GM21367 (cell line): ENCODE measurements at regions not wholly inside any gene's neighbourhood (a gene's known extent, or its start where the extent isn't known, plus 50 kb on each side); places are given as distances from the start of the nearest gene placed in this dataset.
"Not testable (repeated sequence)": the region's sequence is repeated elsewhere in the genome, so short reads cannot be mapped to it uniquely, and the experiment has no call there.

Experiments used
- ATAC-seq: cut with Tn5 transposase; IDR thresholded peaks from one replicate; pipeline ENCODE4 v1.9.1; 2021; ENCODE audit not compliant: unreplicated experiment

DNA sequence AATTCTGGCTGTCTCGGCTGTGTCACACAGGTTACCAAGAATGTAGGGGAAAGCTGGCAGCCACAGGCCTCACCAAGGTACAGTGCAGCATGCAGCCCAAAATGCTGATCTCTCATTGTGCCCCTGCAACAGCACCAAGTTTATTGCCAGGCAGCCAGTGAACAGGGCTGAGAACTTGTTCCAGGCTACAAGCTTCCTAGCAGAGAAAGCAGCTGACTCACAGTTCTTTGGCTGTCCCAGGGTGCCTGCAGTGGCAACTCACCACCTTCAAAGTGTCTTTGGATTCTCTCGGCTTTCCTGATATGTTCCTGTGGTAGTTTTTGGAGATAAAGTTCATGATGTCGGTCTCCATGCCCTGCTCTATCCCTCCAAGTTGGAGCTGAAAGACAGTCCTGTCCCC lies 719.1 kb upstream of the ANO3 start:
- ATAC-seq, result no peak

DNA sequence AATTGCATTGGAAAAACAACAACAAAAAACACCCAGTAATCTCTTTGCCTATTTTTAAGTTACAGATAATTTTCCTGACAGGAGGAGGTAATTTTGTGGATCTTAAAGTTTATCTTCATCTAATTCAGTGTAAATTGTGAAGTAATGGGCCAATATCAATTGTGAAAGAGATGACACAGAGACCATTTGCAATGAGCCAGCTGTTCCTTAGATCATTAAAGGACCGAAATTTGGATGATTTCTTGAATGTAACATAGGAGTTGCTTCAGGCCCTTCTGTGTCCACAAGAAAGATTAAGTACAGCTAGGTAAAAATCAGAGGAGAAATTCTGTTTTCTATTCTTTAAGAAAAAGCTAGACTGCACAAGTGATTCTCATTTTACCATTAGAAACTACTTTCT lies 718.5 kb upstream of the ANO3 start:
- ATAC-seq, result no peak

DNA sequence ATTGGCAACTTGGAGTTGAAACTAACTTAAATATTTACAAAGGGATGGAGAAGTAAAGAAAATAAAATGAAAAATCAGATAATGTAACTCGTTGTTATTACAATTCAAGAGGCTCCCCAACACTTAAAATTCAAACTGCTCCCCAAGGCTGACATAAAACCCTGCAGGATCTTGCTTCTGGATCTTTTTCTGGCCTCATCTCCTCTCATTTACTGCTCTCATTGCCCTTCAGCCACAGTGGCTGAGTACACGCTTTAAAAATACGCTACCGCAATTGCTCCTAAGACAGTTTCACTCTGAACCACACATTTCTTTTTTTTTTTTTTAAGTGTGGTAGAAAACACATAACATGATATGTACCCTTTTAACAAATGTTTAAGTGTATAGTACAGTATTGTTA lies 718.1 kb upstream of the ANO3 start:
- ATAC-seq, result no peak

DNA sequence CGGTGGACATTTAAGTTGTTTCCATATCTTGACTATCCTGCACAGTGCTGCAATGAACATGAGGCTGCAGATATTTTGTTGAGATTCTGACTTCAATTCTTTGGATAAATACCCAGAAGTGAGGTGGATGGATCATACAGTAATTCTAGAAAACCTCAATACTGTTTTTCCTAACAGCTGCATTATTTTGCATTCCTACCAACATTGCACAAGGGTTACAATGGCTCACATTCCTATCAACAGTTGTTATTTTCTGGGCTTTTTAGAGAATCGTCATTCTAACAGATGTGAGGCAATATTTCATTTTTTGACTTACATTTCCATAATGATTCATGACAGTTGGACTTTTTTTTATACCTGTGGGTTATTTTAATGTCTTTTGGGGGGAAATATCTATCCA lies 716.9 kb upstream of the ANO3 start:
- ATAC-seq, result no peak

DNA sequence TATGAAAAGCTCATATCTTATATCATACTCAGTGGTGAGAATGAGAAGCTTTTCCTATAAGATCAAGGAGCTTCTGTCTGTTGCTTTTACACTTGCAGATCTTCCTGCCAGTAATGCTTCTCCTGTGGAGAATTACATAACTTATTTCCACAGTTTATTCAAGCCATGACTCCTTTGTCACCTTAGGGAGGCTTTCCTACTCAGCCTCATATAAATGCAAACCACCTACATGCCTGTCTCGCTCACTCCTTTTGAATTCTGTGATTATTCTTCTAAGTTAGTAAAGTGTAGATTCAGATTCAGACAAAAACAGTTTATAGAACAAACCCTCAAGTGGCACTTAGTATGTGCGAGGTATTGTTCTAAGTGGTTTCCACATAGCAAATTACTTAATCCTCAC lies 716.1 kb upstream of the ANO3 start:
- no peak for ATAC-seq

DNA sequence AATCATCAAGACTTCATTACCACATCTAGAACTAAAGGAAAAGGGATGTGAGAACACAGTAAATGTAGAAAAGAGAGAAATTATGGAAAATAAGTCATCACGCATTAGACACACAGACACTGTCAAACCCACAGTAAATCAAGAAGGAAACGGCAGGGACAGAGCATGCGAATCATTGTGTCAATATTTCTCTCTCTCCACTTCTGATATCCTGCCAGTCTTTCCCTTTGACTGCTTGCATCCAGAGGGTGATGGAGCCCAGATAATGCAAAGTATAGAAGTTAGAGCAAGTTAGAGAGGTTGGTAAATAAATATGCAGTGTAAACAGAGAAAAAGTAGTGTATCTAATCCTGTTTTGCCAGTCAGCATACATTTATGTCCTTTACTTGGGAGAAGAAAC lies 706.8 kb upstream of the ANO3 start:
- no peak for ATAC-seq

DNA sequence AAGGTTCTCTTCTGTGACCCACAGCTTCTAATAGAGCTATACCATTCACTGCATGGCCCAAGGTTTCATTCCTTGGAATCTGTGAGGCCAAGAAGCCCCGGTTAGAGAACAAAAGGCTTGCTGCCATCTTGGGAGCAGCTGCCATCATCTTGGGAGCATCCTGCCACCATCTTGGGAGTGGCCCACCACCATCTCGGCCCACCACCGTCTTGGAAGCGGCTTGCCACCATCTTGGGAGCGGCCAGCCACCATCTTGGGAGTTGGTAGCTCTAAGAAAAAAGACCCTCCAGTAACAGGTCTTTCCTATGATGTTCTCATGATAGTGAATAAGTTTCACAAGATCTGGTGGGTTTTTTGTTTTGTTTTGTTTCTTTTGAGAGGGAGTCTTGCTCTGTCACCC lies 703.9 kb upstream of the ANO3 start:
- ATAC-seq, result no peak

DNA sequence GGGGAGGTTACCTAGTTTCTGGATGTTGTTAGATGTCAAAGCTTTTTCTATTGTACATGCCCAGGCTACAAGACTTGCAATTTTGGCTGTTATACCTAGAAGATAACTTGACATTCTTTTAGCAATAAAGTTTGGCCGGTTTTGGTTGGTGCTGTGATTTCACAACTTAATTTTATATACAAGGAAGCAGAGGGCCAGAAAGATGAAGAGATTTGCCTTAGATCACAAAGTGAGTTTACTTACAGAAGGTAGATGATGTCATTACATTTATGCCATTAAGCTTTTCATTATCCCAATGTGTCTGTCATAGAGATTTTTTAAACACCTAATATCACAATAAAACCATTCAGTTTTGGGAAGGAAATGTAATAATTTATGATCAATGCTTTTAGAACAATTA lies 698.7 kb upstream of the ANO3 start:
- ATAC-seq, result no peak

DNA sequence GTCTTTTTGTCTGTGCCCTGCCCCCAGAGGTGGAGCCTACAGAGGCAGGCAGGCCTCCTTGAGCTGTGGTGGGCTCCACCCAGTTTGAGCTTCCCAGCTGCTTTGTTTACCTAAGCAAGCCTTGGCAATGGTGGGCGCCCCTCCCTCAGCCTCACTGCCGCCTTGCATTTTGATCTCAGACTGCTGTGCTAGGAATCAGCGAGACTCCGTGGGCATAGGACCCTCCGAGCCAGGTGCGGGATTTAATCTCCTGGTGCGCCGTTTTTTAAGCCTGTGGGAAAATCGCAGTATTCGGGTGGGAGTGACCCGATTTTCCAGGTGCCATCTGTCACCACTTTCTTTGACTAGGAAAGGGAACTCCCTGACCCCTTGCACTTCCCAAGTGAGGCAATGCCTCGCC lies 682.7 kb upstream of the ANO3 start:
- ATAC-seq, result not testable (repeated sequence)

DNA sequence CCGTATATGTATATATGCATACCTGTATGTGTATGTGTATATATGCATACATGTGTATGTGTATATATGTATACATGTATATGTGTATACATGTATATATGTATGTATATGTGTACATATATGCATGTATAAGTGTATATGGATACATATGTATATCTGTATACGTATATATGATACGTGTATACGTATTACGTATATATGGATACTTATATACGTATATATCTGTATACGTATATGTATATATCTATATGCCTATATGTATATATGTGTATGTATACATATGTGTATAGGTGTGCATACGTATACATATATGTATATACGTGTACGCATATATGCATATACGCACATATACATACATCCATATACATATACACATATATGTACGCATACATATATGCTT lies 681.6 kb upstream of the ANO3 start:
- no peak for ATAC-seq

DNA sequence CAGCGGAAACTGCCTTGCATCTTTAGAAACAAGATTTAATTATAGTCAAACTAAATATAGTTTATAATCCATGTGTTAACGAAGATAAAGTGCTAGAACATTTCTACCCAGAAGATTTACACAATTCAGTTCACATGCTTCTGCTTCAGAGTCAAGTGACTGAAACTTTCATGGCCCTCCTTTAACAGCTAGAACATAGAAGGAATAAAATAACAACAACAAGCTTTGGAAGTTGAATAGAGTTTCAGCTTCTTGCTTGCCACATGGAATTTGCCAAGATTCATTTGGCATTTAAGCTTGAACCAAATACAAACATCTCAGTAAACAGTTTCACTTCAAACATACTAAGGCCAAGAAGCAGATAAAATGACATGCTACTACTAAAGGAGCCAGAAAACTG lies 676.3 kb upstream of the ANO3 start:
- ATAC-seq, result no peak

DNA sequence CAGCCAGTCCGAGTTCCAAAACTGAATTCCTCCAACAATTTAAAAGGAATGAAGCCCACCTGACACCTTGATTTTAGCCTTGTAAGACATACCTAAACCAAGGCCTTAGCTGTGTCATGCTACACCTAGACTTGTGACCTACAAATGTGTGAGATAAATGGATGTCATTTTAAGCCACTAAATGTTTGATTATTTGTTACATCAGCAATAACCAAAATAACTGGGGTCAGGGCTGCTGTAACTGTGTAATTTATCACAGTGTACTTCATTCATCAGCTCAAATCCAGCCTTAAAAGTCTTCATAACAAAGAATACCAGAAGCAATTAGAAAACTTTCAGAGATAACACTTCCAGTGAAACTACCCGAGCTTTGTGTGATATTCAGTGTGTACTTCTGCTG lies 673.0 kb upstream of the ANO3 start:
- no peak for ATAC-seq

DNA sequence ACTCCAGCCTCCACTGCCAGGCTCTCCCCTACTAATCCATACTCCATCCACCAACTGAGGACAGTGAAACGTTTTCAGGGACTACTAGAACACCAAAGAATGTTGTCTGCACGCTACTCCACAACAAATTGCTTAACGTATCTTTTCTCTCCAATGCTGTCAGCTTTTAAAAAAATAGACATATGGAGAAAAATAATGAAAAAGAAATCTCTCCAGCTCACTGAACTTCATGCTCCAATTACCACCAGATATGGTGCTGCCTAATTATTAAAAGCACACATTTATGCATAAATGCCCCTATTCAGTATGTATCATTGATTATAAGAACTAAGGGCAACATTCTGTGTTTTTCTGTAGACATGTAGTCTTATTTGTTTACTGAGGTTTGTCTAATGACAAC lies 672.2 kb upstream of the ANO3 start:
- no peak for ATAC-seq

DNA sequence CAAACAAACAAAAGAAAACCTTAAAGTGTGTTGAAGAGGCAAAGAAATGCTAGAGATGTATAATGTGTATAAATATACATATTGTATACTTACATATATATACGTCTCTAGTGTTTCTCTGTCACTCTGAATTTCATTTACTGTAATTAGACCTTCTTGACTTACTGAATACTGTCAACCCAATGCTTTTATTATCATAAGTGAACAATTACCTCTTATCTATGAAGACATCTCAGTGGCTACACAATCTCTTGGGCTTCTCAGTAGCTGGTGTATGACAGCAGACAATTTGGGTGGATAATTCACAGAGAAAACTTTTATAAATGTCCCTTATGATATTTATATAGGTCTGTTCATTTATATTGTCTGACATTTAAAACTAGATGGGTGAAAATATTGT lies 664.1 kb upstream of the ANO3 start:
- no peak for ATAC-seq

DNA sequence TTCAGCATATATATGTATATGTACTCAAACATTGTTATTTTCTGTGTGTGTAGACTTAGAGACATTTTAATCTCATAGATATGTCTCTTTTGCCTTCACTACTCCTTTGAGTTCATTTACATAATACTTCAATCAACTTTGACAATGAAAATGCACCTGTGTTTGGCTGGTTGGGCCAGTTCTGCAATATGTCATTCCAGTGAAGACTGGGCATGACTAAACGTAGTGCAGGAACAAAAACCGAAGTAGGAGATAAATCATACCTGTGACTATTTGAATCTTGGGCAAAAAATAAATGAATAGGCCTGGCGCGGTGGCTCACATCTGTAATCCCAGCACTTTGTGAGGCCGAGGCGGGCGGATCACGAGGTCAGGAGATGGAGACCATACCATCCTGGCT lies 640.0 kb upstream of the ANO3 start:
- ATAC-seq, result no peak

DNA sequence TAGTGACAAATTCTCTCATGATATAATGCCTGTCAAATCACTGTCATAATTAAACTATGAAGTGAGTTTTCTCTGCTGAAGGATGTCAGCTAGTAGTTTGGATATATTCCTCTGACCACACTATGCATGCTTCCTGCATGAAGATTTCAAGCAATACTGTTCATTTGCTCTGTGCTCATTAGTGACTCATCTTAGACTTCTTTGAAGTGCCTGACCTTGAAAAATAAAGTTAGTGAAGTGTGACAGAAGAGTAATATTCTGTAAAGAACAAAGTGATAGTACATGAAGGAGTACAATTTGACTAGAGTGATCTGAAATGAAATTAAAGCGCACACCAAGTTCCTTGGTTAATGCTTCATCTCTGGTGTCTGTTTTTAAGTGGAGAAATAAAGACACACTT lies 629.5 kb upstream of the ANO3 start:
- no peak for ATAC-seq

DNA sequence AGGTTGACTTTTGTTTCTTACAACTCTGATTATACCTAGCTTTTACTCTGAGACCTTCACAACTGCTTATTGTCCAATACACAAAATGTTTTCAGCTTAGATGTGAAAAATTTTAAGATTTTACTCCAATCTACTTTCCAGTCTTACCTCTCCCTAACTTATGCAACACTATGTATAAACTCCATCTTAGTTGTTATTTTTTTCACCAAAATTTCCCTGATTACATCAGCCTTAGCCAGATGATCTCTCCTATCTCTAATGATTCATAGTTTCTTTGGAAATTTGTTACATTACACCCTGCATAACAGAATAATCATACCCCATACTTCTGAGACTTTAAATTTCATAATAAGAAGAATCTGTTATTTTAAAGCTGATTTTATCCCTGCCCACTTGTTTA lies 621.0 kb upstream of the ANO3 start:
- no peak for ATAC-seq

DNA sequence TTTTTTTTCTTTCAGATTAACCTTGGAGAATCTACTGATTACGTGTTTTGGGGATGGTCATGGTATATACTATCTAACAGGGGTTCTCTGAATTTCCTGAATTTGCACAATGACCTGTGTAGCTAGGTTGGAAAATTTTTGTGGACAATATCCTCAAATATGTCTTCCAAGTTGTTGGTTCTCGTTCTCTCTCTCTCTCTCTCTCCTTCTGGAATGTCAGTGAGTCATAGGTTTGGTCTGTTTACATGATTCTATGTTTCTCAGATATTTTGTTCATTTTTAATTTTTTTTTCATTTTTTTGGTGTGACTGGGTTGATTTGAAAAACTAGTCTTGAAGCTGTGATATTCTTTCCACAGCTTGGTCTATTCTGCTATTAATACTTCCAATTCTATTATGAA lies 604.0 kb upstream of the ANO3 start:
- no peak for ATAC-seq

DNA sequence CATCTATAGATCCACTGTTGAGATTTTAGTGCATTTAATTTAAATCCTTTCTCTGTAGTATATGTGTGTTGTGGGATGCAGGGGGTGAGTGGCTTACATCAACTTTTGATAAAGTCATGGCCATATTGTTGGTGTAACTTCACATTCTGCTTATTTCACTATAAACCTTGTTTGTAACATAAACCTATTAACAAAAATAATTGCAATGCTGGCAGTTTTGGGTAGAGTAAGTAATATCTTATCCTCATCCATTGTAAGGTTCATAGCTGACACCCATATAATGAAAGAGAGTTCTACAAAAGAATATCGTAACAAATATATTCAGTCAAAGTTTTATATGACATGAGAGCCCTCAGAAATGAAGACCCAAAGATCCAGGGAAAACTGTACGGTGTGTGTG lies 601.7 kb upstream of the ANO3 start:
- no peak for ATAC-seq

DNA sequence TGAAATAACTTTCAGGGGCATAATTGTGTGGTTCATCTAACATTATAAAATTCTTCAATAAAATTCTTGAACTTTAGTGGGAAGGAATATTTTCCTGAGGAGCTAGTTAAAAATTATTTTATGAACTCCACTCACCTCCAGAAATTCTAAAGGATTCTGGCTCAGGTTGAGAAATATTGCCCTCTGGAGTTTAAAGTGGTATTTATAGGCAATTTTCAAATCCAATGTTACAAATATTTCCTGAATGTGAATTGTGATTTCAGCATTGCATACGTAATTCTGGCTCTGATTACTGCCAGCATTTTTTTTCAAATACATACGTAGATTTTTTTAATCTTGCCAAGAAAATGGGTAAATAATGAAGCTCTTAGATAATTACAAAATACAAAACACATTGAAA lies 598.2 kb upstream of the ANO3 start:
- no peak for ATAC-seq

DNA sequence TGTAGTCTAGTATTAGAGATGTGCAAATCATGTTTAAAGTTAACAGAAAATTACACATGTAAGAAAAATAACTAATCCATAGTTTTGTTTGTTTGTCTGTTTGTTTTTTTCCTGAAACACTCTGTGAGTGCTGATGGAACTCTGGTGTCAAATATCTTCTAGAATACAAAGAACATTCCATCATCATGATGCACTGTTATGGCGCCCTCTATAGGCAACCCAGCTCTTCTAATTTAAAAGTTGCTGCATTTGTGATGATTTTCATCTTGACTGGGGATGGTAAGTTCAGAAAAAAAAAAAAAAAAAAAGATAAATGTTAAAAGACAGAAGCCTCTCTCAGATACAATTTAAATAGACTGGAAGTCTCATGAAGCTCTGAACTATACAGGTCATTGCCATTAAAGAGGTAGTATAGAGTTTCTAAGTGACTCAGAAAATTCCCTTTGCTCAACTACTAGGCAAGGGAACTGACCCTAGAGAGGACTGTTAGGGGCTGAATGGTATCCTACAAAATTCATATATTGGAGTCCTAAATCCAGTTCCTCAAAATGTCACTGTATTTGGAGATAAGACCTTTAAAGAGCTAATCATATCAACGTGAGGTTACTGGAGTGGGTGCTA lies 597.2 kb upstream of the ANO3 start:
- no peak for ATAC-seq

DNA sequence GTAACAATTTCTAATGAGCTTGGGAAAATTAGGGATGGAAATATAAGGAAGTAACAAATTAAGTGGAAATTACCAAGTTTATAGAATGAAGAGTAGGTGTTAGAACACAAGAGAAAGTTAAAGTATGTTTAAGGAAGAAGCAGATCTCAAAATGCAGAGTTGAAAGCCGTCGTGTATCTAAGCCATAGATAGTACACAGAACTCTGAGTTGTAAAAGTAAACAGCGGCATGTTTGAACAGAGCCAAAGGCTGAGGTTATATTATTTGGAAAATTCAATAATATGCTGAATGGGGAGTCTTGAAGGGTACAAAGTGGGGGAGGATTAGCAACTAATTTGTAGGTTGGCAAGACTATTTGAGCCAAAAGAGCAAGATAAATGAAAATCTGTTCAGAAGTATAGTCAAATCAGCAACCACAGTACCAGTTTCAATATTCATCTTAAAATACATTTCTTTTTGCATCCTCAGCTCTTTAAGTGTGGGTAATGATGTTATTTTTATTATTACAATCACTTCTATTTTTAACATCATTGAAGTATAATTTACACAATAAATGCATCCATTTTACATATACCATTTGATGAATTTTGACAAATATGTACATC lies 594.8 kb upstream of the ANO3 start:
- ATAC-seq, result no peak

DNA sequence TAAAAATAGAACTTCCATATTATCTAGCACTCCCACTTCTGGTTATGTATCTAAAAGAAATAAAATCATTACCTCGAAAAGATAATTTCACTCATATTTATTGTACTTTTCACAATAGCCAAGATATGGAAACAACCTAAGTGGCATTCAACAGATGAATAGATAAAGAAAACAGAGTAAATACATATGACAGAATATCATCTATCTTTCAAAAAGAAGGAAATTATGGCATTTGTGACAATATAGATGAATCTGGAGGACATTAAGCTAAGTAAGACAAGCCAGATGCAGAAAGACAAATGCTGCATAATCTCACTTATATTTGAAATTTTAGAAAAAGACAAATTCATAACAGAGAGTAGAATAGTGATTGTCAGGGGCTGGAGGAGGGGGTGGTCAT lies 590.0 kb upstream of the ANO3 start:
- no peak for ATAC-seq
